HG03521 (cell line): ENCODE measurements at regions not wholly inside any gene's neighbourhood (a gene's known extent, or its start where the extent isn't known, plus 50 kb on each side); places are given as distances from the start of the nearest gene placed in this dataset.

ENCODE experiments used
- ATAC-seq: cut with Tn5 transposase; IDR thresholded peaks from one replicate; pipeline ENCODE4 v1.9.1; 2021; ENCODE audit warnings: mild to moderate bottlenecking, moderate library complexity; ENCODE audit not compliant: unreplicated experiment

DNA sequence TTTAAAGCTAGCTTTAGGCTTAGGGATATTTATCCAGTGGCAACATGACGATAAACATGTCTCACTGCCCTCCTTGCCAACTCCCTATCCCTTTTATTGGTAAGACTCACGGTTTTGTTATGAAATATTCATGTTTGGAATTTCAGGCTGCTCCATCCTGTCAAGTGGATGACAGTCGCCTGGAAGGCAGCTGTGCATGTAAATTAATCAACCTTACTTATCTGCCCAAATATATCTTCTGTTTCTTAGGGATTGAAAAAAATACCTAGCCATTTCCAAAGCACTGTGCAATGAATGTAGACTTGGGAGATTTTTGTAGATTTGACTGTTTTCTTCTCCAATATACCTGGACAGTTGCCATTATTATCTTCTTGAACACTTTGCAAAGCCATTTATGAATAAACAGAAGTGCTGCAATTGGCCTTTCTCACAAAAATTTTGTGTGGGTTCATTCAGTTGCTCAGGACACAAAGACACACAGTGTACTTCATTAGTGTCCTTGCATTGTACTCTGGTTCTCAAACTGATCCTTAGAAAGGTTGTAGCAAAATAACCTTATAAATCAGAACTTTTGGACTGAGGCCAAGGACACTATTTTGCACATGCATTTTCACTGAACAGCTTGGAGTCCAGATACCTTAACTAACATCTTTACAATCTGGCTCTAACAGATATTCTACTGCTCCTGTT, 889.4 kb upstream of the SEMA6A start:
- ATAC-seq, result no peak

DNA sequence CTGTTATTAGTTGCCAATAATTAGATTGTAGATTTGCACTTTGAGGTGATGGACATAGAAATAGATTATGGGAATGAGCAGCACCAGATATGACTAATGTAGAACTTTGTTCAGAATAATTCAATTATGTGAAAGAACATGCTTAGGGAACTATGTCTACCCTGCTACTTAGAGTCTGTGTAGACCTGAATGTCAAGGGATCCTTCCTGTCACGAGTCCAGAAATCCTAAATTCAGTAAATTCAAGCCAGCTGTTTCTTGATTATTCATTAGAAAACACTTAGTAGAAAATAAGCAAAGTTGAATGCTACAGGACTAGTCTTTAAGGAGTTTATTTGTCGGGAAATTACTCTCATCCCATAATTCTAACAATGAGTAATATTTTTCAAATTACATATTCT, 887.3 kb upstream of the SEMA6A start:
- no peak for ATAC-seq

DNA sequence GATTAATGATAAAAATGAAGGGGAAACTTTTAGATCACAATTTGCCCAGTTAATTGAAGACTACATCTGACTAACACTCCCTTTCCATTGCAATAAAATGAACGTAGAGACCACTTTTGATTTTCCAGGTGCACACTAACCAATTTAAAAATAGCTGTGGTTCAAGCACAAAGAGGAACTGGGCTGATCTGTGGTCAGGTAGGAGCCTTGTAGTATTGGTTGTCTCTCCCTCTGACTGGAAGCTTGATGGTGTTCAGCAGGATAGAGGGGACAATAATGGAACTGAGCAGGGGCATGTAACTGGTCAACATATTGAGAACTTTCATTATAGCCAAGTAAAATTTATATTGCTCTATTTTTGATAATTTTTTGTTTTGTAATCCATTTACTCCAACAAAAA, 886.8 kb upstream of the SEMA6A start:
- peak; percentile 55 for ATAC-seq

DNA sequence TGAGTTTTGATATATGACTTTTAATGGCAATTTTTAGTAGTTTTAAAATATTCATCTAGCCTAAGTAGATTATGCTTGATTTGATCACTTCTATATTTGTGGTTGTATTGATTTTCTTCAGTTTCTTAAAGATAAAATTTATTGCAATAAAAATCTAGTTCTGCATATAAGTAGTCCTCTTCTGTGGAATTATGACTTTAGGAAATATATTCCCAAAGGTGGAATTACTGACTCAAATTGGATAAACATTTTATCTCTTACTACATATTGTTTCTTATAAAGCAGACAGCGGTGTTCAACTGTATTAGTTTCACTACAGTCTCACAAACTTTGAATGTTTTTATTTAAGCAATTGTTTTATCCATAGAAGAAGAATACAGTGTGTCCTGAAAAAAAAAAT, 883.0 kb upstream of the SEMA6A start:
- ATAC-seq, result no peak

DNA sequence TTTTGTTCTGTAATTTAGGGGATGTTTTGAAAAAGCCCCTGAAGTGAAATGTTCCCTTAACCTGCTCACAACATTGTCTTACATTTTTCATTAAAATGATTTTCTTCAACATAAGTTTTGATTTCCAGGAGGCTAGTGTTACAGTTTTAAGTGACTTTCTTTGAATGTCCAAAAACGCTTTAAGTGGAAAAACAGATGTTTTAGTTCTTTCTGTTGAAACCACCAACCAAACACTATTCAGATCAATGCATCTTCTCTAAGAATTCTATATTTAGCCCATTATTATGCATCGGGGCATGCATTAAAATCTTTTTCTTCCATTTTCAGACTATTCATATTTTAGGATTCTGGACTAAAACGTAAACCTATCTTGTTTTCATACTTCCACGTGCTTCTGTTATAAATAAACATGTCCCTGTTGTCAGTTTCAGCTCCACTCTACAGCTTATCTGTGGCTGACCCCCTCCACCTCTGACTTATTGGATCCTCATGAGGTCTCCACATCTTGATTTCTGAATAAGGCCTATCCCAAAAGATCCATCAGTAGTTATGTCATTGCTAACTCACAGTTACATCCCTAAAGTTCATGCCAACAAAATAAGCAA, 882.3 kb upstream of the SEMA6A start:
- no peak for ATAC-seq

DNA sequence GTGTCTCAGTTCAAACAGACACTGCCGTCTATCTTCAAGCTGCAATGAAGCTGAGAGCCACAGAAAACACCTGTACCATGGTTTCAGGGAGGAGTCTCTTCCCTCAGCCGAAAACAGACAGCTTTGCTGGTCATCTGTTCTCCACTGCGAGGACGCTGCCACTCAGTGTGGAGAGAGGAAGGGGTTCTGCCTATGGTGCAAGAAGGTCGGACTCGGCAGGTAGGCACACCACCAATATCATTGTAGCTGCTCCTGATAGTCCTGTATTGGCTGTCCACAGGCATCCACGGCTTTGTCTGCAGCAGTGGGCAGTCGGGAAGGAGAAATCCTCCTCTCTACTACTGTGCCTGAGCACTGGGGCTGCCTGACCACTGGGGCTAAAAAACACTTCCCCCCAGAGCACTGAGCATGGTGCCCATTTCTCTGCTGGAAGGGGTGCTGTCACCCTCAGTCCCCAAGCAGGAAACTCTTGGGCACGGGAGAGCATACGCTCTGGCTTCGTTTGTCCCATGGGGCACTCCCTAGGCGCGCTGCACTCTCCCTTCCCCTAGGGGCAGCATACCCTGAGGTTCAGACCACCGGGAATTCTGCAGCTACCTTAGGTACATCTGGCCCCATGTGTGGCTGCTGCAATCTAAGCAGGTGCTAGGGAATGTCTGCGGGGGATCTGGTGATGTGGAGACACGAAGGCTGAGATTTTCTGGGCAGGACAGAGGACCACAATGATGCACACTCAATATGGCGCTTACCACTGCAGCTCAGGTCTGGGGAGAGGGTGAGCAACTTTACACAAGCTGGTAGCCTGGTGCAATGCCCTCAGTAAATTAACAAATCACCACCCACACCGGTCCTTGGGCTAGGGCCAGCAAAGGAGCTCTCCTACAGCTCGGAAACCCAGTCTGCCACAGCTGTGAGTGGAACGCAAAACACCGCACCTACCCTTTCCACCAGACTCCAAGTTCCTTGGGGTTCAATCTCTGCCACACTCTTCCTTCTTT, 880.9 kb upstream of the SEMA6A start:
- ATAC-seq, result peak; percentile 31

DNA sequence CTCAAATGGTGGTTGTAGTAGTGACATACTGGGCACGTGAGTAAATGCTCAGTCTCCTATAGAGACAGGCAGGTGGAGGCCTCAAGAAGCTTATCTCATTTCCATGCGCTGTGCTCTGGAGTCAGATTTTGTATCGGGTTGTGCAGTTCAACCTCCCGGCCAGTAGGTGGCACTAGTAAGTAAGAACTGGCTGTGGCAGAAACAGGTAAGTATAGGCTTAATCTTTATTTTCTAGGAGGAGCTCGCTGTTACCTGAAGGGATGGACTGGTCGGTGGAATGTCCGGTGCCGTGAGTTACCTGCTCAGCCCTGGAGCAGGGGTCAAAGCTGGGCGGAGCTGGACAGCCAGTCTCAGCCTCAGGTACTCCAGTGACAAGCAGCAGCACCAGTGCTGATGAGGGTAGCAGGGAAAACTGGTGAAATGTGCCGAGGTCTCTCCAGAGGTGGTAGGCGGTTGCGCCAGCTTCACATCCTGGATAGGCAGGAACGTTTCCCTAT, 880.1 kb upstream of the SEMA6A start:
- peak; percentile 90 for ATAC-seq

DNA sequence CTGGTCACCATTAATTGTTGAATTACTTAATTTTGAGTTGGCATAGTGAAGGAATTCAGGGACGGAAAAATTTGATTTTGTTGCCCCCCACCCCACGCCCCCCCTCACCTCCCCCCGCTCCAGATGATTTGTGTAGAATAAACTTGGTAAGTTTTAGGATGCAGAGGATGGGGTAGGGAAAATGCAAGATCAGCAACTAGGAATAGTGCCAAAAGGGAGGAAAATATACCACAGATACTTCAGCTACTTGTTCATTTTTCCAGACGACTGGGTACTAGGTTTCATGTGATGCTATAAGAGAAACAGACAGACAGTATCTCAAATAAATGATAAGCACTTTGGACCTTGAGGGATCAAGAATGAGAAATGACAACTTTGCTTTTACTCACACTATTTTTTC, 862.2 kb upstream of the SEMA6A start:
- no peak for ATAC-seq

DNA sequence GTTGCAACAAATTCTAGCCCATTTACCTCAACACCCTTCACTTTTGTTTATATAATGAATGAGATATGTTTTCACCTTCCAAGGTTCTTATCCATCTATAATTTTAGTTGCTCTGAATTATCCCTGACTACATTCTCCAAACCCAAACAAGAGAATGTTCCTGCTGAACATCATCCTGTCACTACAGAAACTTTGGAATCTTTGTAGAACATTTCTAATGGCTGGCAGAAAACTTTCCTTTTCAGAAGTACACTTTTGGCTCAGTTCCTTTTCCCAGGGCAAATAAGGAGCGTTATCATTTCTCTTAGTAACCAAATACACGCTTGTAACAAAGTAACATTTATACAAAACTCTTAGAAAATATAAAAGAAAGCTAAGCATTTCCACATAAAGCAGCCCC, 860.6 kb upstream of the SEMA6A start:
- no peak for ATAC-seq

DNA sequence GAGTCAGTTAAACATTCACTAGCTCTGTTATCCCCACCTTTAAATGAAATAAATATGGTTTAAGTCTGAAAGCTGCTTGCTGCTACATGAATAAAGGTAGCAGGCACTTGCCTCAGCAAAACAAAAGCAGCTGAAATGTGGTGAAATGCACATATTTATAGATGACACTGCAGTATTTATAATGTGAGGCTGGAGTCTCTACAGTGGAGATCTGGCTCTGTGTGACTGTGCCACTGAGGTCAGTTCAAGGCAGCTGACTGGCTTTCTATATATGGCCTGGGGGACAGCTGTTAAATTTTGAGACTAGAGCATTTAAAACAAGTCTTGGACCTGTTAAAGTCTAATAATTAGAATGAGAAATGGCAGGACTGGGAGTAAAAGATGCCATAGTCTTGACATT, 859.6 kb upstream of the SEMA6A start:
- ATAC-seq, result no peak

DNA sequence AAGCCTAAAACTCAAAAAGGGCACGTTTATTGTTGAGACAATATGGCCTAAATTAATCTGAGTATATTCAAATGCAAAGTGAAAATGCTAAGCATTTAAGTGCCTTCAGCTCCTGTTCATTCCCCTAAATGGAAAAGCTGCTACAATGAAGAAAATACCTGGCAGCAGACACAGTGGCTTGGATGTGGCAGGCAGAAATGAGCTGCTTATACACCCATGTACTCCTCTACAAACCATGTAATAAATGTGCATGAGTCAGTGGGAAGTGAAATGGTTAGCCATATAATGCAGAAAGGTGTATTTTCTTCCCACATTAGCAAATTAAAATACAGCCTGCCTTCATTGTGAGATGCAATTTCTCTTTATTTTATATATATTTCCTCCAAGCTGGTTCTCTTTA, 859.2 kb upstream of the SEMA6A start:
- ATAC-seq, result no peak

DNA sequence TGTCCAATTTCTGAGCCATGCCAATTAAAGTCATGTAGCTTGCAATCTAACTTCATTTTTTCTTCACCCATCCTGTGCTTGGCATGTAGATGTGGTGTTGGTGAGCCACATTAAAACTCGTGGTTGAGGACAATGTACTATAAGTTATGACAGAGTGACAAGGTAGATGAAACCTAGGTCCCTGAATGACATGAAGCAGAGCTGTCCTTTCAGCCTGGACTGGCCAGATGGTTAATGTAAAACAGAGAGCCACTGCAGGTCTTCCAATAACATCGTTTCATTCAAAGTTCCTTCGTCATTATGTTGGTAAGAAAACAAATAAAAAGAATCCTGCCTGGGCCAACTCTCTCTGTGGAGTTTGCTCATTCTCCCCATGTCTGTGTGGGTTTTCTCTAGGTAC, 856.5 kb upstream of the SEMA6A start:
- no peak for ATAC-seq

DNA sequence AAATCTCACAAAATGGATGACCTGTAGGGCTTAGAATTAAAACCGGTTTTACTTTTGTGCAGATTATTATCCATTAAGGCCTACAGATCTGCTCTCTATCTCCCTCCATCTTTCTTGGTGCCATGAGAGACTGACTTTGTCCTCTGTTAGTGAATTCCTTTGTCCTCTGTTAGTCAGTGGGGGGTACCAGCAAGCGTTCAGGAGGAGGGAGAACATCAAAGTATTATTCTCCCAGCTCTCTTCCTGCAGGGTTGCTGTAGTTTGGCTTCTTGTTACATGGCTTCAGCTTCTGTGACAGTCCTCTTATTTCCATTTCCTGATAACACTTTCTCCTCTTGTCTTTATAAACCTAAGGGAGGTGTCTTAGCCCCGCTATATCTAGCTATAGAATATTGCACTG, 850.5 kb upstream of the SEMA6A start:
- ATAC-seq, result no peak

DNA sequence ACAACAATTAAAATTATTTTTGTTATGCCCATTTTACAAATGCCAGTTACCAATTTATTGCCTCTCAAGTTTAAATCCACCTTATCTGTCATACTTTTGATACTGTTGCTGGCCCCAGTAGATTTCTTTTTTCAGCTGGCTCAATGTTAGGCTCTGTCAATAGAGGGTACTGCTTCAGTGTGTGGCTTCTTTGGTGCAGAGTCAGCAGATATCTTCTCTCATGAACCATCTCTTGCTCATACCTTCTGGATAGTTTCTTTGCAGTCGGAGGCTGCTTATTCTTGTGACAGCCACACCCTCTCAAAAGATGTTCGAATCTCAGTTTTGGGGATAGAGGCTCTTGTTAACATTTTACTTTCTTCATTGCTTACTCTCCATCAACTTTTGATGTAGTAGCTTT, 849.9 kb upstream of the SEMA6A start:
- no peak for ATAC-seq

DNA sequence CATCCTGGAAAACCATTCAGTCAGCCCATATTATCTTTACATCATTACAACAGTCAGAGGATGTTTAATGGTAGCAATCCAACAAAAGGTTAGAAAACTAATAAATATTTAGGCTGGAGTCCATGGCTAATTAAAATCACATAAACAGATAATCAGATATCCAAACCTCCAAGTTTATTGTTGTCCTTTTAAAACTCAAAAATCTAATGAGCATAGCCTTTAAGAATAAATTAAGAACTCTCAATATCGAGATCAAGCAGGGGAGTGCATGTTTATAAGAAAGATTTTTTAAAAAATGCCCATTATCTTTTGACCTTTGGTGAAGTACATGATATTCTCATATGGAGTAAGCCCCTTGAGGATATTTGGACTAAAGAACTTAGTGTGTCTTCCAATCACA, 842.9 kb upstream of the SEMA6A start:
- ATAC-seq, result no peak

DNA sequence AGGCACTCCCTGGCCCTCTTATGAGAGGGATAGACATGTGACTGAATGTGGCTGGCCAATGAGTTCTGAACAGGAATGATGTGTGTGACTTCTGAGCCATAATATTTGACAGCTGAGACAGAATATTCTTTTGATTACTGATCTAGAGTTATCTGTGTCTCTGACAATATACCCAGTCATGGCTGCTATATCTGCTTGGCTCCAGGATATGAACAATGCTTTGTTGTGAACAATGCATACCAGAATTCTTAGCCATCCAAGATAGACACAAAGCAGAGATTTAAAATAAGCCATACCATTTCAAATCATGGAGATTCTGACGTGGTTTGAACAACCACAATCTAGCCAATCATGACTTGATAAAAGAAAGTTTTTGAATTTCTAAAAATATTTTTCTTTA, 840.3 kb upstream of the SEMA6A start:
- ATAC-seq, result no peak

DNA sequence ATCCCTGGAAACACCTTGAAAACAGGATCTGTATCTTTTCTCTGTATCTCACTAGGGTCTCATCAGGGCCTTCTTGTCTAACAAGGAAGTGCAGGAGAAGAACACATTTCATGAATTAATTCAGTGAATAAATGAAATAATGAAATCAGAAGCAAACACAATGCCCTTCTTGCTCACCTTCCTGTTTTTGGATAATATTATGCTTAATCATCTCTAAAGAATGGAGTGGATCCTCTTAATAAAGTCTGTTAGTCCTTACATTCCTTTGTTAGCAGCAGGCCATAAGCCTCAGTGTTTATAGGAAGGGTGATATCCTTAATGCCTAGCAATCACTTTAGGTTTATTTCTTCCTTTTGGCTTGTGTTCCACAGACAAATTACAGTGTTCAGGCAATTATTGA, 837.1 kb upstream of the SEMA6A start:
- ATAC-seq, result no peak

DNA sequence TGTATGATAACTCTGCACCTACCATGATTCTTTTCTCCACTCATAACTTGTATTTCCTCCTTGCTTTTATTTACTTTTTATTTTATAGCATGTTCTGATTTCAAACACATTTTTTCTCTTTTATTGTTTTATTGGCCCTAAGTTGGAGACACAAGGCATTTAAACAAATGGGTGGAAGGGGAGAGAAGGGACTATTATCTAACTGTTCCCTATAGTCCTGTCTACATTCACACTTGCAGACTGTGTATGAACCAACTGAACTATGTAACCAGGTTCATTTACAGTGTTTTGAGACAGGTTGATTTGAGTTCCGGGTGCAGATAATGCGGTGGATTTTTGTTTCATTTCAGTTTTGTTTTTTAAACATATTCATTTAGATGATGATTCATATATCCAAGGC, 830.6 kb upstream of the SEMA6A start:
- ATAC-seq, result no peak

DNA sequence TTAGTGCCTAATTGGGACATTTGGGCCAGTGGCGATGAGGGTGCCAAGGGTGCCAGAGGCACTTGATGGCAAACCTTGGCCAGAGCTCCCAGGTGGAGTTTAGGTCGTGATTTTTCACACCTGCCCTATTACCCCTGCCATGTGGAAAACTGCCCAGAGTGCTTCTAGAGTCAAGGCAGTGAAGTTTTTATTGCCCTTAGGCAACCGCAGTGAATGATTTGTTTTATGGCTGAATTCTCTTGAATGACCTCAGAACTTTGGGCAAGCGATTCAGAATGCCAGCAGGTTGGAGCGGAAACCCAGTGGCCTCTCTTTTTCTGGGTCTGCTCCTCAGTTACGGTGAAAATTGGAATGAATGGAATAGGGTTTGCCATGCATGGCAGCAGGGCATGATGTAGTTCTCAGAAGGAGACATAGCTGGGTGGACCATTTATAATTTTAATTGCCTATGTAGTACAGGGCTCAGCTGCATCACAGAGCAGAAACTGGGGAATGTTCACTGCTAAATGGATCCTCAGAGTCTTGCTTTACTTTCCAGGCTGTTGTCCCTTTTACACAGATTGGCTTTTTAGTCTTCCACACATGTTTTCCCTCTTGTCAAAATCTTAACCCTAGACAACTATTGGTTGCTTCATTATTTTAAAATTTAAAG, 820.0 kb upstream of the SEMA6A start:
- ATAC-seq, result no peak

DNA sequence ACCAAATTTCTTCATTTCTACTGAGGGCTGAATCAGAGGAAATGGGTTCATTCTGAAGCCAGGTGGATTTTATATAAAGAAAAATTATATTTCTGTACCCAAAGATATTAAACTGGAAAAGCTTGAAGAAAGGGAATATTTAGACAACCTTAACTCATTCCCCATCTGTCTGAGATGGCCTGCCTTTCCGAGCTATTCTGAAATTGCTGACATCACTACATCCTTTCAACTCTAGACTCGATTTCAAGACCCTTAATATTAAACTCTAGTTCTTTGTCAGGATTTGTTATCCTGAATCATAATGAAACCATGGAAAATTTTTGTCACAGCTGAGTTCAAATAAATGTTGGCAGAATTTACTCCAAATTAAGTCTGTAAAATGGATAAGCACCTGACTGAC, 818.5 kb upstream of the SEMA6A start:
- ATAC-seq, result no peak

DNA sequence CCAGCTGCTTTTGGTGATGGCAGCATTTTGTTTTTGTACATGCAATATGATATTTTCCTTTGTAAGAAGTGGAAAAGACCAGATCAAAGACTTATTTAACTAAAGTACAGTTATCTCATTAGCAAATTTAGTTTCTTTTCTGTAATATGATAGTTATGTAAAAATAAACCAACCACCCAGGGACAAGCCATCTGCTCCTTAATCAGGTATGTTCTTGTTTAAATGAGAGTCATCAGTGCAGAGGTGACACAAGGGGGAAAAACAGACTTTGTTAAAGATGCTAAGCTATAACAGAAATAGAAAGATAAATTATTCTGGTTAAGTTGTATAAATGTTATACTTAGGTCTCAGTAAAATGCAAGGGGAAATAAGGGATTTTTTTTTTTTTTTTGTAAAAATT, 805.7 kb upstream of the SEMA6A start:
- no peak for ATAC-seq
